ENCODE measurements at regions not wholly inside any gene's neighbourhood (a gene's known extent, or its start where the extent isn't known, plus 50 kb on each side); places are given as distances from the start of the nearest gene placed in this dataset.

- TF ChIP-seq ZKSCAN1 (IDR thresholded peaks at IDR 0.05; ENCODE audit: low read length) (no peak), TEF (CRISPR knock-in tag; IDR thresholded peaks at IDR 0.05) (no peak), SP2 (CRISPR knock-in tag; IDR thresholded peaks at IDR 0.05) (no peak), MED13 (CRISPR knock-in tag; IDR thresholded peaks at IDR 0.05) (no peak), ZNF256 (CRISPR knock-in tag; conservative IDR thresholded peaks at IDR 0.05) (no peak), XBP1 (CRISPR knock-in tag; IDR thresholded peaks at IDR 0.05) (no peak), ZNF580 (CRISPR knock-in tag; IDR thresholded peaks at IDR 0.05; ENCODE audit: borderline replicate concordance, low read depth) (no peak), TCF7L2 (IDR thresholded peaks at IDR 0.05; ENCODE audit: low read depth, low read length) (no peak), TAF1 (CRISPR knock-in tag; IDR thresholded peaks at IDR 0.05) (no peak), ZHX1 (CRISPR knock-in tag; IDR thresholded peaks at IDR 0.05; ENCODE audit: low read depth) (no peak)
These were observed 177.1 kb upstream of the PCDH7 start for GRCh38 chr4:30543057-30543456.
